Endothelial cell of umbilical vein (primary cell): ENCODE measurements at regions not wholly inside any gene's neighbourhood (a gene's known extent, or its start where the extent isn't known, plus 50 kb on each side); places are given as distances from the start of the nearest gene placed in this dataset.

ENCODE experiments used
- BruUV-seq: library from RNA; stranded (reverse); fragments of 400-500 nt; replicated peaks from 2 replicates; lab custom pipeline; 2021; lab: Mats Ljungman, UMichigan
- CTCF ChIA-PET: fragments of 300-600, 350-600 bp; sonication (Branson Sonifier 250); formaldehyde crosslinking; loops from one replicate; lab custom pipeline; 2021; ENCODE audit warnings: antibody characterized with exemption, inconsistent platforms; lab: Charles Lee
- POLR2A ChIA-PET: fragments of 300-600, 350-600 bp; sonication (Branson Sonifier 250); formaldehyde crosslinking; loops from one replicate; lab custom pipeline; 2021; ENCODE audit warnings: antibody characterized with exemption, inconsistent platforms; lab: Charles Lee
- DNase-seq: peaks from one replicate; pipeline ENCODE4 v3.0.0-alpha.2; 2011; ENCODE audit warnings: low read depth, low spot score
- FAIRE-seq: peaks from 2 replicates; lab custom pipeline; 2011; peaks lifted over from hg19 to GRCh38; lab: Jason Lieb, UNC
- H2AFZ ChIP-seq: 2 replicates; pipeline ENCODE4 v1.6.0; 2012; ENCODE audit warnings: low read depth, low read length, control low read depth, inconsistent platforms
- H3K27ac ChIP-seq: 2 replicates; pipeline ENCODE4 v1.5.1; 2011; ENCODE audit warnings: low read depth, mild to moderate bottlenecking, control low read depth, low read length, moderate library complexity; ENCODE audit not compliant: insufficient read depth
- H3K27me3 ChIP-seq, 2 experiments: 2 replicates each; pipeline versions ENCODE4 v1.6.0 to v1.6.1; 2011; ENCODE audit warnings: low read length in 2 of 2, mixed read lengths in 1 of 2; ENCODE audit not compliant: control insufficient read depth in 2 of 2, insufficient read depth in 2 of 2
- H3K36me3 ChIP-seq, 2 experiments: 2 replicates in 1 of 2; 3 replicates in 1 of 2; pipeline ENCODE4 v1.5.1; 2011; ENCODE audit warnings: low read length in 2 of 2, mild to moderate bottlenecking in 1 of 2, moderate library complexity in 1 of 2; ENCODE audit not compliant: control insufficient read depth in 2 of 2, insufficient read depth in 2 of 2; ENCODE audit errors: extremely low read depth in 1 of 2
- H3K4me1 ChIP-seq: 3 replicates; pipeline ENCODE4 v1.5.1; 2011; ENCODE audit warnings: mild to moderate bottlenecking, low read length; ENCODE audit not compliant: control insufficient read depth, insufficient read depth; ENCODE audit errors: extremely low read depth
- H3K4me2 ChIP-seq: 2 replicates; pipeline ENCODE4 v1.6.1; 2011; ENCODE audit warnings: low read length, control low read depth, mixed read lengths; ENCODE audit not compliant: insufficient read depth
- H3K4me3 ChIP-seq, 3 experiments: fragments of 200-600 bp in 1 of 3; sonication (generic), shearing (Covaris generic) in 1 of 3; replicated peaks in 1 of 3; 2 replicates each; pipeline ENCODE4 v1.5.1; 2011 to 2016; ENCODE audit warnings: control low read depth in 3 of 3, low read length in 3 of 3, mild to moderate bottlenecking in 2 of 3, inconsistent platforms in 1 of 3, low read depth in 1 of 3, moderate library complexity in 1 of 3; ENCODE audit not compliant: insufficient read depth in 1 of 3
- H3K79me2 ChIP-seq: 2 replicates; pipeline ENCODE4 v1.6.0; 2012; ENCODE audit warnings: low read length, inconsistent platforms; ENCODE audit not compliant: control insufficient read depth, insufficient read depth
- H3K9ac ChIP-seq: replicated peaks from 2 replicates; pipeline ENCODE3; 2011; ENCODE audit warnings: low read length, control low read depth; ENCODE audit not compliant: insufficient read depth; ENCODE audit errors: extremely low read depth
- H3K9me1 ChIP-seq: replicated peaks from 3 replicates; pipeline ENCODE4 v1.6.0; 2011; ENCODE audit warnings: mild to moderate bottlenecking, low read length; ENCODE audit not compliant: control insufficient read depth, insufficient read depth; ENCODE audit errors: extremely low read depth
- H3K9me3 ChIP-seq: replicated peaks from 2 replicates; pipeline ENCODE4 v1.5.1; 2012; ENCODE audit warnings: low read length, inconsistent platforms; ENCODE audit not compliant: control insufficient read depth, insufficient read depth
- H4K20me1 ChIP-seq: replicated peaks from 2 replicates; pipeline ENCODE3; 2011; ENCODE audit warnings: mild to moderate bottlenecking, low read length; ENCODE audit not compliant: control insufficient read depth, insufficient read depth; ENCODE audit errors: extremely low read depth
- EZH2 ChIP-seq: IDR thresholded peaks from 2 replicates; pipeline ENCODE4 v1.6.1; 2012; ENCODE audit warnings: borderline replicate concordance, low read depth, mild to moderate bottlenecking, moderate library complexity, low read length, inconsistent platforms; ENCODE audit not compliant: severe bottlenecking
- FOS ChIP-seq: IDR thresholded peaks from 2 replicates; pipeline ENCODE4 v1.6.1; 2011; ENCODE audit warnings: mild to moderate bottlenecking, low read length, moderate library complexity, borderline replicate concordance; ENCODE audit not compliant: insufficient read depth
- GATA2 ChIP-seq: IDR thresholded peaks from 2 replicates; pipeline ENCODE4 v1.7.0; 2011; ENCODE audit warnings: low read depth, mild to moderate bottlenecking, moderate library complexity, mixed read lengths, low read length; ENCODE audit not compliant: insufficient read length, insufficient read depth
- JUN ChIP-seq: IDR thresholded peaks from 2 replicates; pipeline ENCODE4 v1.6.1; 2011; ENCODE audit warnings: borderline replicate concordance, low read depth; ENCODE audit not compliant: insufficient read length, insufficient read depth
- MYC ChIP-seq: IDR thresholded peaks from one replicate; pipeline ENCODE4 v1.6.1; 2011; ENCODE audit warnings: mild to moderate bottlenecking, low read depth, low read length
- POLR2A ChIP-seq: IDR thresholded peaks from 2 replicates; pipeline ENCODE4 v1.6.1; 2012; ENCODE audit warnings: low read depth, mild to moderate bottlenecking, control low read depth, low read length
- POLR2AphosphoS5 ChIP-seq: IDR thresholded peaks from 2 replicates; pipeline ENCODE4 v1.6.1; 2012; ENCODE audit warnings: low read depth, mild to moderate bottlenecking, control low read depth, low read length, moderate library complexity; ENCODE audit not compliant: insufficient read depth
- dilution Hi-C: fragments of 300-500 bp; cut with MboI; formaldehyde crosslinking; loops from one replicate; pipeline ENCODE4 v1.15.0; 2019; ENCODE audit warnings: low sequenced_read_pairs; ENCODE audit not compliant: extremely low pct_ligation_motif_present
- intact Hi-C: fragments of 100-400 bp; cut with micrococcal nuclease; formaldehyde crosslinking; loops from one replicate; pipeline ENCODE4 v1.10.0; 2022
- TF ChIP-seq, protein P1 (sequence below): IDR thresholded peaks from 2 replicates; pipeline ENCODE4 v1.6.1; 2011; ENCODE audit not compliant: insufficient read depth, insufficient read length
- TF ChIP-seq, protein P2 (sequence below), 2 donors: IDR thresholded peaks; 1 replicate in 1 of 2; 2 replicates in 1 of 2; pipeline ENCODE4 v1.5.1; 2011; ENCODE audit warnings: low read length in 2 of 2, mild to moderate bottlenecking in 2 of 2, moderate library complexity in 2 of 2, control low read depth in 1 of 2, inconsistent platforms in 1 of 2, low read depth in 1 of 2; ENCODE audit not compliant: insufficient read depth in 1 of 2; ENCODE audit errors: extremely low read depth in 1 of 2

- Histone ChIP-seq H3K4me2 (no peak overlapping the region), H3K9ac (no peak overlapping the region), H3K36me3 (no peaks in the 10 kb centered on the region), H3K9me3 (no peaks in the 10 kb centered on the region), H3K79me2 (no peaks in the 10 kb centered on the region), H4K20me1 (no peaks in the 10 kb centered on the region), H3K4me1 (peaks cover 31% of the 10 kb centered on the region), H3K27me3 (no peaks in the 10 kb centered on the region), H3K9me1 (no peaks in the 10 kb centered on the region), H2AFZ (no peak overlapping the region), H3K27ac (no peak overlapping the region), H3K4me3 (no peak overlapping the region)
- no peak for TF ChIP-seq FOS
- TF ChIP-seq EZH2, result no peak
- no peak for TF ChIP-seq MYC
- TF ChIP-seq, protein P1, sequence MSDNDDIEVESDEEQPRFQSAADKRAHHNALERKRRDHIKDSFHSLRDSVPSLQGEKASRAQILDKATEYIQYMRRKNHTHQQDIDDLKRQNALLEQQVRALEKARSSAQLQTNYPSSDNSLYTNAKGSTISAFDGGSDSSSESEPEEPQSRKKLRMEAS, result no peak
- no peak for TF ChIP-seq POLR2AphosphoS5
- TF ChIP-seq, protein P2, sequence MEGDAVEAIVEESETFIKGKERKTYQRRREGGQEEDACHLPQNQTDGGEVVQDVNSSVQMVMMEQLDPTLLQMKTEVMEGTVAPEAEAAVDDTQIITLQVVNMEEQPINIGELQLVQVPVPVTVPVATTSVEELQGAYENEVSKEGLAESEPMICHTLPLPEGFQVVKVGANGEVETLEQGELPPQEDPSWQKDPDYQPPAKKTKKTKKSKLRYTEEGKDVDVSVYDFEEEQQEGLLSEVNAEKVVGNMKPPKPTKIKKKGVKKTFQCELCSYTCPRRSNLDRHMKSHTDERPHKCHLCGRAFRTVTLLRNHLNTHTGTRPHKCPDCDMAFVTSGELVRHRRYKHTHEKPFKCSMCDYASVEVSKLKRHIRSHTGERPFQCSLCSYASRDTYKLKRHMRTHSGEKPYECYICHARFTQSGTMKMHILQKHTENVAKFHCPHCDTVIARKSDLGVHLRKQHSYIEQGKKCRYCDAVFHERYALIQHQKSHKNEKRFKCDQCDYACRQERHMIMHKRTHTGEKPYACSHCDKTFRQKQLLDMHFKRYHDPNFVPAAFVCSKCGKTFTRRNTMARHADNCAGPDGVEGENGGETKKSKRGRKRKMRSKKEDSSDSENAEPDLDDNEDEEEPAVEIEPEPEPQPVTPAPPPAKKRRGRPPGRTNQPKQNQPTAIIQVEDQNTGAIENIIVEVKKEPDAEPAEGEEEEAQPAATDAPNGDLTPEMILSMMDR (IDR thresholded peaks at IDR 0.05; ENCODE audit: extremely low read depth in 1 of 2, insufficient read depth in 1 of 2, low read depth in 1 of 2, low read length in 2 of 2), result no peak
- TF ChIP-seq POLR2A, result no peak
- no peak for TF ChIP-seq JUN
- no peak for TF ChIP-seq GATA2
- BruUV-seq, result no TSS peak
- intact Hi-C loops, result no loop called here
- dilution Hi-C loops, result no loop called here
- FAIRE-seq (no peak), DNase-seq (no peak)
- ChIA-PET CTCF (interaction anchor here (3.2 kb wide), 1 partner anchor 11 kb away, joined by 26 read pairs; no protein-coding TSS in a partner anchor), POLR2A (no interaction called here)
These were observed 180.6 kb upstream of the EEA1 start for GRCh38 chr12:93109551-93110203.
